ENCODE measurements at regions not wholly inside any gene's neighbourhood (a gene's known extent, or its start where the extent isn't known, plus 50 kb on each side); places are given as distances from the start of the nearest gene placed in this dataset.
"Not testable (repeated sequence)": the region's sequence is repeated elsewhere in the genome, so short reads cannot be mapped to it uniquely, and the experiment has no call there.

DNA sequence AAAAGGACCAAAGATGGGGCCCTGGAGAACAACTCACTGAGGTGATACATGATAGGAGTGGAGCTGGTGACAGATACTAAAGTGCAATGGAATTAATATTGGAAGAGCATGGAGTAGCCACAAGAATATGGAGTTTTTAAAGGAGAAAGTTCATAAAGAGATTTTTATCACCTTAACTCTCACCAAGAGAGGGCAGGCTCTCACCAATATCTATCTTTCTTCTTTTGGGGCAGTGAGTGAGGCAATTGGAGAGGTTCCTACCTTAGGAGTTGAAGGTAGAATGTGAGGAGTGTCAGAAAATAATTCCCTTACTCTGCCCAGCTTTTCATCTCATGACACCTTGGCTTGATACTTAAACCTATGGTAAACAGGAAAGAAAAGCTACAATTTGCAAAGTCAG is 233.7 kb upstream of the CWC22 start:
- CTCF ChIA-PET, result no interaction called here
- in situ Hi-C loops (cut with HindIII; ENCODE audit: low pct_unique_long_range_greater_than_20kb, low sequenced_read_pairs) (no loop called here), intact Hi-C loops (cut with micrococcal nuclease; ENCODE audit: unreplicated experiment) (no loop called here)
- Histone ChIP-seq H3K9me3 (ENCODE audit: control insufficient read depth, insufficient read depth, low read depth, low read length) (no peaks in the 10 kb centered on the region), H3K4me3 (ENCODE audit: low read depth in 2 of 2, low read length in 2 of 2) (no peak overlapping the region), H3K36me3 (ENCODE audit: control insufficient read depth, insufficient read depth, low read length) (no peaks in the 10 kb centered on the region), H3K27ac (ENCODE audit: low read length) (no peak overlapping the region; the same call in 1 of the 2 replicates), H3K4me1 (ENCODE audit: control insufficient read depth, insufficient read depth, low read length) (no peaks in the 10 kb centered on the region), H3K27me3 (ENCODE audit: control insufficient read depth, insufficient read depth, low read length) (no peaks in the 10 kb centered on the region)
- BruUV-seq (replicated peaks), result no TSS peak
- ATAC-seq (no peak), DNase-seq (ENCODE audit: low read depth, low spot score) (peak; percentile 4)
- POLR2A ChIA-PET, result no interaction called here
- TF ChIP-seq, protein P1, sequence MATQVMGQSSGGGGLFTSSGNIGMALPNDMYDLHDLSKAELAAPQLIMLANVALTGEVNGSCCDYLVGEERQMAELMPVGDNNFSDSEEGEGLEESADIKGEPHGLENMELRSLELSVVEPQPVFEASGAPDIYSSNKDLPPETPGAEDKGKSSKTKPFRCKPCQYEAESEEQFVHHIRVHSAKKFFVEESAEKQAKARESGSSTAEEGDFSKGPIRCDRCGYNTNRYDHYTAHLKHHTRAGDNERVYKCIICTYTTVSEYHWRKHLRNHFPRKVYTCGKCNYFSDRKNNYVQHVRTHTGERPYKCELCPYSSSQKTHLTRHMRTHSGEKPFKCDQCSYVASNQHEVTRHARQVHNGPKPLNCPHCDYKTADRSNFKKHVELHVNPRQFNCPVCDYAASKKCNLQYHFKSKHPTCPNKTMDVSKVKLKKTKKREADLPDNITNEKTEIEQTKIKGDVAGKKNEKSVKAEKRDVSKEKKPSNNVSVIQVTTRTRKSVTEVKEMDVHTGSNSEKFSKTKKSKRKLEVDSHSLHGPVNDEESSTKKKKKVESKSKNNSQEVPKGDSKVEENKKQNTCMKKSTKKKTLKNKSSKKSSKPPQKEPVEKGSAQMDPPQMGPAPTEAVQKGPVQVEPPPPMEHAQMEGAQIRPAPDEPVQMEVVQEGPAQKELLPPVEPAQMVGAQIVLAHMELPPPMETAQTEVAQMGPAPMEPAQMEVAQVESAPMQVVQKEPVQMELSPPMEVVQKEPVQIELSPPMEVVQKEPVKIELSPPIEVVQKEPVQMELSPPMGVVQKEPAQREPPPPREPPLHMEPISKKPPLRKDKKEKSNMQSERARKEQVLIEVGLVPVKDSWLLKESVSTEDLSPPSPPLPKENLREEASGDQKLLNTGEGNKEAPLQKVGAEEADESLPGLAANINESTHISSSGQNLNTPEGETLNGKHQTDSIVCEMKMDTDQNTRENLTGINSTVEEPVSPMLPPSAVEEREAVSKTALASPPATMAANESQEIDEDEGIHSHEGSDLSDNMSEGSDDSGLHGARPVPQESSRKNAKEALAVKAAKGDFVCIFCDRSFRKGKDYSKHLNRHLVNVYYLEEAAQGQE (IDR thresholded peaks at IDR 0.05; ENCODE audit: insufficient read depth in 1 of 2, low read depth in 2 of 2, low read length in 1 of 2), result no peak
- TF ChIP-seq, protein P2, sequence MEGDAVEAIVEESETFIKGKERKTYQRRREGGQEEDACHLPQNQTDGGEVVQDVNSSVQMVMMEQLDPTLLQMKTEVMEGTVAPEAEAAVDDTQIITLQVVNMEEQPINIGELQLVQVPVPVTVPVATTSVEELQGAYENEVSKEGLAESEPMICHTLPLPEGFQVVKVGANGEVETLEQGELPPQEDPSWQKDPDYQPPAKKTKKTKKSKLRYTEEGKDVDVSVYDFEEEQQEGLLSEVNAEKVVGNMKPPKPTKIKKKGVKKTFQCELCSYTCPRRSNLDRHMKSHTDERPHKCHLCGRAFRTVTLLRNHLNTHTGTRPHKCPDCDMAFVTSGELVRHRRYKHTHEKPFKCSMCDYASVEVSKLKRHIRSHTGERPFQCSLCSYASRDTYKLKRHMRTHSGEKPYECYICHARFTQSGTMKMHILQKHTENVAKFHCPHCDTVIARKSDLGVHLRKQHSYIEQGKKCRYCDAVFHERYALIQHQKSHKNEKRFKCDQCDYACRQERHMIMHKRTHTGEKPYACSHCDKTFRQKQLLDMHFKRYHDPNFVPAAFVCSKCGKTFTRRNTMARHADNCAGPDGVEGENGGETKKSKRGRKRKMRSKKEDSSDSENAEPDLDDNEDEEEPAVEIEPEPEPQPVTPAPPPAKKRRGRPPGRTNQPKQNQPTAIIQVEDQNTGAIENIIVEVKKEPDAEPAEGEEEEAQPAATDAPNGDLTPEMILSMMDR (IDR thresholded peaks at IDR 0.05), result peak; percentile 20; the same call in 1 of the 2 replicates

DNA sequence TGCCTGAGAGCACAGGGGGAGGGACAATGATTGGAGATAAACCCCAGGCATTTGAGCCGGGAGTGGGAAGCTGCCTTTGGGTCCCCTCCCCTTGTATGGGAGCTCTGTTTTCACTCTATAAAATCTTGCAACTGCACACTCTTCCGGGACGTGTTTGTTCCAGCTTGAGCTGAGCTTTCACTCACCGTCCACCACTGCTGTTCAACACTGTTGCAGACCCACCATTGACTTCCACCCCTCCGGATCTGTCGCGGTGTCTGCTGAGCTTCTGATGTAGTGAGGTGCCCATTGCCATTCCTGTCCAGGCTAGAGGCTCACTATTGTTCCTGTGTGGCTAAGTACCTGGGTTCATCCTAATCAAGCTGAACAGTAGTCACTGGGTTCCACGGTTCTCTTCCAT is 231.6 kb upstream of the CWC22 start:
- no peaks in the 10 kb centered on the region for H3K9me3 ChIP-seq (ENCODE audit: control insufficient read depth, insufficient read depth, low read depth, low read length)
- no peaks in the 10 kb centered on the region for H3K4me1 ChIP-seq (ENCODE audit: control insufficient read depth, insufficient read depth, low read length)
- no peak overlapping the region for H3K4me3 ChIP-seq (ENCODE audit: low read depth in 2 of 2, low read length in 2 of 2)
- TF ChIP-seq TCF7L2 (IDR thresholded peaks at IDR 0.05; ENCODE audit: low read depth, low read length) (no peak), SIN3A (IDR thresholded peaks at IDR 0.05; ENCODE audit: borderline replicate concordance, insufficient read depth, low read depth, low read length) (no peak), POLR2AphosphoS5 (IDR thresholded peaks at IDR 0.05; ENCODE audit: low read depth, low read length) (no peak)
- TF ChIP-seq, protein P2 (IDR thresholded peaks at IDR 0.05), result no peak
- TF ChIP-seq, protein P1 (IDR thresholded peaks at IDR 0.05; ENCODE audit: insufficient read depth in 1 of 2, low read depth in 2 of 2, low read length in 1 of 2), result no peak
- ATAC-seq (no peak), DNase-seq (ENCODE audit: low read depth, low spot score) (no peak)
- H3K27ac ChIP-seq (ENCODE audit: low read length), result no peak overlapping the region
- ChIA-PET CTCF (no interaction called here), POLR2A (no interaction called here)
- intact Hi-C loops (cut with micrococcal nuclease; ENCODE audit: unreplicated experiment), result no loop called here
- no peaks in the 10 kb centered on the region for H3K27me3 ChIP-seq (ENCODE audit: control insufficient read depth, insufficient read depth, low read length)
- in situ Hi-C loops (cut with HindIII; ENCODE audit: low pct_unique_long_range_greater_than_20kb, low sequenced_read_pairs), result no loop called here
- no peaks in the 10 kb centered on the region for H3K36me3 ChIP-seq (ENCODE audit: control insufficient read depth, insufficient read depth, low read length)
- no TSS peak for BruUV-seq (replicated peaks)

DNA sequence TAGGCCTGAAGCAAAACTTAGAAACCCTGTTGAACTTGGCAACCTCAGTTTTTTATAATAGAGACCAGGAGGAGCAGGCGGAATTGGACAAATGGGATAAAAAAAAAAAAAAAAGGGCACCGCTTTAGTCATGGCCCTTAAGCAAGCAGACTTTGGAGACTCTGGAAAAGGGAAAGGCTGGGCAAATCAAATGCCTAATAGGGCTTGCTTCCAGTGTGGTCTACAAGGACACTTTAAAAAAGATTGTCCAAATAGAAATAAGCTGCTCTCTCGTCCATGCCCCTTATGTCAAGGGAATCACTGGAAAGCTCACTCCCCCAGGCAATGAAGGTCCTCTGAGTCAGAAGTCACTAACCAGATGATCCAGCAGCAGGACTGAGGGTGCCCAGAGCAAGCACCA is 229.0 kb upstream of the CWC22 start:
- H3K4me3 ChIP-seq (ENCODE audit: low read depth in 2 of 2, low read length in 2 of 2); H3K36me3 ChIP-seq (ENCODE audit: control insufficient read depth, insufficient read depth, low read length); H3K27me3 ChIP-seq (ENCODE audit: control insufficient read depth, insufficient read depth, low read length); POLR2A ChIA-PET; DNase-seq (ENCODE audit: low read depth, low spot score); intact Hi-C loops (cut with micrococcal nuclease; ENCODE audit: unreplicated experiment); BruUV-seq (replicated peaks); CTCF ChIA-PET; ATAC-seq; H3K27ac ChIP-seq (ENCODE audit: low read length); H3K9me3 ChIP-seq (ENCODE audit: control insufficient read depth, insufficient read depth, low read depth, low read length); H3K4me1 ChIP-seq (ENCODE audit: control insufficient read depth, insufficient read depth, low read length); in situ Hi-C loops (cut with HindIII; ENCODE audit: low pct_unique_long_range_greater_than_20kb, low sequenced_read_pairs): not testable (repeated sequence)

DNA sequence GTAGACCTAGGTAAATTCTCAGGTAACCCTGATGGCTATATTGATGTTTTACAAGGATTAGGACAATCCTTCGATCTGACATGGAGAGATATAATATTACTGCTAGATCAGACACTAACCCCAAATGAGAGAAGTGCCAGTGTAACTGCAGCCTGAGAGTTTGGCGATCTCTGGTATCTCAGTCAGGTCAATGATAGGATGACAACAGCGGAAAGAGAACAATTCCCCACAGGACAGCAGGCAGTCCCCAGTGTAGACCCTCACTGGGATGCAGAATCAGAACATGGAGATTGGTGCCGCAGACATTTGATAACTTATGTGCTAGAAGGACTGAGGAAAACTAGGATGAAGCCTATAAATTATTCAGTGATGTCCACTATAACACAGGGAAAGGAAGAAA is 228.4 kb upstream of the CWC22 start:
- ATAC-seq; H3K4me3 ChIP-seq (ENCODE audit: low read depth in 2 of 2, low read length in 2 of 2); POLR2A ChIA-PET; DNase-seq (ENCODE audit: low read depth, low spot score); in situ Hi-C loops (cut with HindIII; ENCODE audit: low pct_unique_long_range_greater_than_20kb, low sequenced_read_pairs); BruUV-seq (replicated peaks); H3K9me3 ChIP-seq (ENCODE audit: control insufficient read depth, insufficient read depth, low read depth, low read length); CTCF ChIA-PET; H3K27ac ChIP-seq (ENCODE audit: low read length); H3K27me3 ChIP-seq (ENCODE audit: control insufficient read depth, insufficient read depth, low read length); intact Hi-C loops (cut with micrococcal nuclease; ENCODE audit: unreplicated experiment); H3K36me3 ChIP-seq (ENCODE audit: control insufficient read depth, insufficient read depth, low read length); H3K4me1 ChIP-seq (ENCODE audit: control insufficient read depth, insufficient read depth, low read length): not testable (repeated sequence)
